PC-3 (cell line): ENCODE measurements at regions not wholly inside any gene's neighbourhood (a gene's known extent, or its start where the extent isn't known, plus 50 kb on each side); places are given as distances from the start of the nearest gene placed in this dataset.

ENCODE experiments used
- CTCF ChIP-seq: fragments of 300-600 bp; sonication (generic); conservative IDR thresholded peaks from 2 replicates; pipeline ENCODE4 v1.5.1; 2017; ENCODE audit warnings: antibody characterized with exemption, low read depth, mild to moderate bottlenecking, low read length
- EZH2 ChIP-seq: fragments of 300-600 bp; sonication (generic); IDR thresholded peaks from one replicate; pipeline ENCODE4 v1.6.1; 2017; ENCODE audit warnings: antibody characterized with exemption, mild to moderate bottlenecking, low read length; ENCODE audit not compliant: unreplicated experiment
- EZH2phosphoT487 ChIP-seq: fragments of 300-600 bp; sonication (generic); IDR thresholded peaks from 2 replicates; pipeline ENCODE4 v1.6.1; 2018; ENCODE audit warnings: mild to moderate bottlenecking, antibody characterized with exemption, low read length, borderline replicate concordance

- no peak for TF ChIP-seq CTCF
- no peak for TF ChIP-seq EZH2
- TF ChIP-seq EZH2phosphoT487, result no peak
Observed at GRCh38 chr2:4096978-4097766, 393.8 kb downstream of the DCDC2C start.
